Suprapubic skin (tissue), 4 donors: ENCODE measurements at regions not wholly inside any gene's neighbourhood (a gene's known extent, or its start where the extent isn't known, plus 50 kb on each side); places are given as distances from the start of the nearest gene placed in this dataset.

Experiments
- CTCF ChIP-seq, 2 donors: fragments of 200-600 bp in 1 of 2; fragments of 450-650 bp in 1 of 2; sonication (generic) in 1 of 2; IDR thresholded peaks; one replicate each; pipeline ENCODE4 v1.5.1; 2016 to 2019; ENCODE audit warnings: antibody characterized with exemption in 2 of 2, mild to moderate bottlenecking in 1 of 2, moderate library complexity in 1 of 2
- EP300 ChIP-seq: sonication (generic); formaldehyde crosslinking; IDR thresholded peaks from one replicate; pipeline ENCODE4 v1.6.1; 2017; ENCODE audit warnings: antibody characterized with exemption
- POLR2A ChIP-seq, 2 donors: fragments of 450-650 bp; IDR thresholded peaks; one replicate each; pipeline ENCODE4 v1.6.1; 2017; ENCODE audit warnings: antibody characterized with exemption in 2 of 2, mild to moderate bottlenecking in 2 of 2, moderate library complexity in 2 of 2
- POLR2AphosphoS5 ChIP-seq, 3 donors: sonication (generic); formaldehyde crosslinking; IDR thresholded peaks; one replicate each; pipeline ENCODE4 v1.6.1; 2017; ENCODE audit warnings: antibody characterized with exemption in 3 of 3

DNA sequence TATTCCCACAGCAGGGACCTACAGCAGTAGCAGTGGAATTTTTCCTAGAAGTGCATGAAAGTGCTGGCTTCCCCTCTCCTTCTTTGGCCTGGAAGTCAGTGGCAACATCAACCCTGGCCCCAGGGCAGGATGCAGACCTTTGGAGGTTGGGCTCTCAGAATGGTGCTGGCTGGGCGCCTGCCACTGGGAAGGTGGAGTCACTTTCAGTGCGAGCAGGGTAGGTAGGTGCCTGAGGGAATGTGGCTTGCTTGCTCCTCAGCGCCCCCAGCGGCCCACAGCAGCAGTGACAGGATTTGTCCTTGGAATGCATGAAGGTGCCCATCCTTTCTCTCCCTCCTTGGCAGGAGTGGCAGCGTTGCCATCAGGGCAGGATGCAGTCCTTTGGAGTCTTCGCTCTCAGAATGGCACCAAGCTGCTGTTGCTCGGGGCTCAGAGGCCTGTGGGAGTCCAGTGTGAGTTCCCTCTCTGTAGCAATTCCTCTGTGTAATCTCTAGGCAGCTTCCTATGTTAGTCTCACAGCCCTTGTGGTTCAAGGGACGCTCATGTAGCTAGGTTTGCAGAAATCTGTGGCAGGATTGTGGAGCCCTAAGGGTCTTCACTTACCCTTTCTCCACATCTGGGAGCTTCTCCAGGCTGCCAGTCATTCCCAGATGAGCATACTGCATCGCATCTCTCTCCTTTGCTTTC, 354.4 kb upstream of the DACH1 start:
- TF ChIP-seq POLR2AphosphoS5 (IDR thresholded peaks at IDR 0.05) (no peak), CTCF (IDR thresholded peaks at IDR 0.05) (peak in 1 of 2 donors; percentile 50), POLR2A (IDR thresholded peaks at IDR 0.05) (no peak), EP300 (no peak)
